SK-N-SH (cell line): ENCODE measurements at regions not wholly inside any gene's neighbourhood (a gene's known extent, or its start where the extent isn't known, plus 50 kb on each side); places are given as distances from the start of the nearest gene placed in this dataset.

Source experiments
- CTCF ChIP-seq: fragments of 200-600 bp; sonication (generic); IDR thresholded peaks from 2 replicates; pipeline ENCODE4 v1.6.1; 2017; ENCODE audit warnings: antibody characterized with exemption, mild to moderate bottlenecking, moderate library complexity
- EP300 ChIP-seq, 2 experiments: IDR thresholded peaks; 2 replicates each; pipeline versions ENCODE4 v1.4.0 to v1.6.1; 2012; ENCODE audit warnings: borderline replicate concordance in 1 of 2, low read depth in 1 of 2, low read length in 1 of 2
- EZH2phosphoT487 ChIP-seq: fragments of 200-600 bp; sonication (generic); IDR thresholded peaks from 2 replicates; pipeline ENCODE4 v1.6.1; 2017; ENCODE audit warnings: low read depth, mixed run types, mild to moderate bottlenecking, antibody characterized with exemption, moderate library complexity, borderline replicate concordance
- FOXM1 ChIP-seq: IDR thresholded peaks from 2 replicates; pipeline ENCODE4 v1.4.0; 2012; ENCODE audit warnings: low read depth, mild to moderate bottlenecking
- NFIC ChIP-seq: IDR thresholded peaks from 2 replicates; pipeline ENCODE4 v1.4.0; 2012; ENCODE audit warnings: borderline replicate concordance
- NRF1 ChIP-seq: IDR thresholded peaks from 2 replicates; pipeline ENCODE4 v1.6.1; 2012; ENCODE audit warnings: low read depth, mild to moderate bottlenecking, low read length
- PBX3 ChIP-seq: IDR thresholded peaks from 2 replicates; pipeline ENCODE4; 2012
- POLR2AphosphoS5 ChIP-seq: IDR thresholded peaks from 2 replicates; pipeline ENCODE4 v1.6.1; 2012; ENCODE audit warnings: low read depth, low read length
- SIN3A ChIP-seq: IDR thresholded peaks from 2 replicates; pipeline ENCODE4 v1.6.1; 2012; ENCODE audit warnings: low read depth, mild to moderate bottlenecking, low read length, moderate library complexity, borderline replicate concordance
- TAF1 ChIP-seq: IDR thresholded peaks from 2 replicates; pipeline ENCODE4 v1.6.1; 2012; ENCODE audit warnings: low read depth, mild to moderate bottlenecking, low read length, moderate library complexity, borderline replicate concordance
- YY1 ChIP-seq: IDR thresholded peaks from 2 replicates; pipeline ENCODE4 v1.4.0; 2012; ENCODE audit warnings: low read depth, mild to moderate bottlenecking
- TF ChIP-seq, protein P1 (sequence below): IDR thresholded peaks from 2 replicates; pipeline ENCODE4 v1.6.1; 2012; ENCODE audit warnings: mild to moderate bottlenecking, low read depth, low read length, moderate library complexity
- TF ChIP-seq, protein P2 (sequence below): IDR thresholded peaks from 2 replicates; pipeline ENCODE4 v1.4.0; 2012; ENCODE audit warnings: low read depth

- TF ChIP-seq SIN3A (no peak), CTCF (no peak), YY1 (no peak), NRF1 (no peak), EP300 (IDR thresholded peaks at IDR 0.05; ENCODE audit: borderline replicate concordance in 1 of 2, low read depth in 1 of 2, low read length in 1 of 2) (no peak), TAF1 (no peak), EZH2phosphoT487 (no peak), POLR2AphosphoS5 (no peak), PBX3 (no peak), FOXM1 (no peak), NFIC (no peak)
- TF ChIP-seq, protein P1, sequence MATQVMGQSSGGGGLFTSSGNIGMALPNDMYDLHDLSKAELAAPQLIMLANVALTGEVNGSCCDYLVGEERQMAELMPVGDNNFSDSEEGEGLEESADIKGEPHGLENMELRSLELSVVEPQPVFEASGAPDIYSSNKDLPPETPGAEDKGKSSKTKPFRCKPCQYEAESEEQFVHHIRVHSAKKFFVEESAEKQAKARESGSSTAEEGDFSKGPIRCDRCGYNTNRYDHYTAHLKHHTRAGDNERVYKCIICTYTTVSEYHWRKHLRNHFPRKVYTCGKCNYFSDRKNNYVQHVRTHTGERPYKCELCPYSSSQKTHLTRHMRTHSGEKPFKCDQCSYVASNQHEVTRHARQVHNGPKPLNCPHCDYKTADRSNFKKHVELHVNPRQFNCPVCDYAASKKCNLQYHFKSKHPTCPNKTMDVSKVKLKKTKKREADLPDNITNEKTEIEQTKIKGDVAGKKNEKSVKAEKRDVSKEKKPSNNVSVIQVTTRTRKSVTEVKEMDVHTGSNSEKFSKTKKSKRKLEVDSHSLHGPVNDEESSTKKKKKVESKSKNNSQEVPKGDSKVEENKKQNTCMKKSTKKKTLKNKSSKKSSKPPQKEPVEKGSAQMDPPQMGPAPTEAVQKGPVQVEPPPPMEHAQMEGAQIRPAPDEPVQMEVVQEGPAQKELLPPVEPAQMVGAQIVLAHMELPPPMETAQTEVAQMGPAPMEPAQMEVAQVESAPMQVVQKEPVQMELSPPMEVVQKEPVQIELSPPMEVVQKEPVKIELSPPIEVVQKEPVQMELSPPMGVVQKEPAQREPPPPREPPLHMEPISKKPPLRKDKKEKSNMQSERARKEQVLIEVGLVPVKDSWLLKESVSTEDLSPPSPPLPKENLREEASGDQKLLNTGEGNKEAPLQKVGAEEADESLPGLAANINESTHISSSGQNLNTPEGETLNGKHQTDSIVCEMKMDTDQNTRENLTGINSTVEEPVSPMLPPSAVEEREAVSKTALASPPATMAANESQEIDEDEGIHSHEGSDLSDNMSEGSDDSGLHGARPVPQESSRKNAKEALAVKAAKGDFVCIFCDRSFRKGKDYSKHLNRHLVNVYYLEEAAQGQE = no peak
- TF ChIP-seq, protein P2, sequence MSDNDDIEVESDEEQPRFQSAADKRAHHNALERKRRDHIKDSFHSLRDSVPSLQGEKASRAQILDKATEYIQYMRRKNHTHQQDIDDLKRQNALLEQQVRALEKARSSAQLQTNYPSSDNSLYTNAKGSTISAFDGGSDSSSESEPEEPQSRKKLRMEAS = no peak
Observed at GRCh38 chr2:114316532-114317300, 125.7 kb upstream of the DPP10 start.
